Activated CD4-positive, alpha-beta T cell treated with anti-CD3 and anti-CD28 coated beads, Interleukin-2, amount 50 U/mL, for 1 hour (primary cell): ENCODE measurements at regions not wholly inside any gene's neighbourhood (a gene's known extent, or its start where the extent isn't known, plus 50 kb on each side); places are given as distances from the start of the nearest gene placed in this dataset.

ENCODE experiments used
- DNase-seq: peaks from one replicate; pipeline ENCODE4 v3.0.0-alpha.2; 2020

- no peak for DNase-seq
Observed at GRCh38 chr11:115776916-115777315, 272.7 kb upstream of the CADM1 start.

GRCh38 chr11:115775846-115776245, 271.6 kb upstream of the CADM1 start:
- no peak for DNase-seq

GRCh38 chr11:115774756-115775155, 270.5 kb upstream of the CADM1 start:
- no peak for DNase-seq

GRCh38 chr11:115769891-115770290, 265.7 kb upstream of the CADM1 start:
- DNase-seq: no peak

- no peak for DNase-seq
Observed at GRCh38 chr11:115767883-115768282, 263.7 kb upstream of the CADM1 start.

GRCh38 chr11:115767047-115767802, 263.0 kb upstream of the CADM1 start:
- no peak for DNase-seq

GRCh38 chr11:115766561-115766960, 262.3 kb upstream of the CADM1 start:
- no peak for DNase-seq

- no peak for DNase-seq
Observed at GRCh38 chr11:115765803-115766239, 261.6 kb upstream of the CADM1 start.

- DNase-seq: no peak
Observed at GRCh38 chr11:115764176-115764575, 260.0 kb upstream of the CADM1 start.

GRCh38 chr11:115761817-115762216, 257.6 kb upstream of the CADM1 start:
- no peak for DNase-seq

GRCh38 chr11:115761348-115761747, 257.1 kb upstream of the CADM1 start:
- no peak for DNase-seq

- DNase-seq: no peak
Observed at GRCh38 chr11:115760461-115761320, 256.5 kb upstream of the CADM1 start.

- no peak for DNase-seq
Observed at GRCh38 chr11:115759622-115760460, 255.6 kb upstream of the CADM1 start.

GRCh38 chr11:115758011-115758410, 253.8 kb upstream of the CADM1 start:
- no peak for DNase-seq

GRCh38 chr11:115751243-115752015, 247.2 kb upstream of the CADM1 start:
- no peak for DNase-seq

GRCh38 chr11:115745610-115746512, 241.6 kb upstream of the CADM1 start:
- DNase-seq: no peak

GRCh38 chr11:115745066-115745465, 240.9 kb upstream of the CADM1 start:
- no peak for DNase-seq

GRCh38 chr11:115743719-115744118, 239.5 kb upstream of the CADM1 start:
- DNase-seq: no peak

- no peak for DNase-seq
Observed at GRCh38 chr11:115741376-115742107, 237.3 kb upstream of the CADM1 start.

- DNase-seq: no peak
Observed at GRCh38 chr11:115740324-115740723, 236.1 kb upstream of the CADM1 start.

GRCh38 chr11:115739878-115740277, 235.7 kb upstream of the CADM1 start:
- no peak for DNase-seq
